ENCODE measurements at regions not wholly inside any gene's neighbourhood (a gene's known extent, or its start where the extent isn't known, plus 50 kb on each side); places are given as distances from the start of the nearest gene placed in this dataset.

DNA sequence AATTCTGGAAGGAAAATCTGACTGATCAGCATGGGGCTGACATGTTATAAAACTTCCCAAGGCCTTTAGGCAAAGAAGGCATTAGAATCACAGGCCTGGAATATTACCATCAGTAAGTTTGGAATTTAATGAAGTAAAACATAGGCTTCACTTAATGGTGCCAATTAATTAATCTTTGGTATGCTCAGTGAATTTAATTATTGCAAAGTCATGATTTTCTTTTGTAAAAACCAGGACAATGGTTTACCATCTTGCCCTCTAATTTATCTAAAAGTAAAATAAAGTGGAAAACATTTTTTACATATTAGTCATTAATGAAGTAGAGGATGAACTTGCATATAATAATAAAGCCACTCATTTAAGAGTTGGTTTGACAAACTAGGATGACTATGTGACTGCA is 220.3 kb downstream of the SEC23IP start:
- TF ChIP-seq POLR2AphosphoS5 (IDR thresholded peaks at IDR 0.05): no peak
- H3K9me3 ChIP-seq: no peaks in the 10 kb centered on the region
- H3K4me1 ChIP-seq: no peaks in the 10 kb centered on the region
- intact Hi-C loops (cut with DNase I; ENCODE audit: low total_unique reads): no loop called here
- in situ Hi-C loops (cut with MboI; ENCODE audit: low pct_ligation_motif_present in 1 of 4, low pct_unique_long_range_greater_than_20kb in 1 of 4, low sequenced_read_pairs in 3 of 4): no loop called here
- no peak for DNase-seq
- no peaks in the 10 kb centered on the region for H3K27me3 ChIP-seq
- no peak overlapping the region for H3K27ac ChIP-seq
- H3K36me3 ChIP-seq: no peaks in the 10 kb centered on the region
- H3K4me3 ChIP-seq: no peak overlapping the region

DNA sequence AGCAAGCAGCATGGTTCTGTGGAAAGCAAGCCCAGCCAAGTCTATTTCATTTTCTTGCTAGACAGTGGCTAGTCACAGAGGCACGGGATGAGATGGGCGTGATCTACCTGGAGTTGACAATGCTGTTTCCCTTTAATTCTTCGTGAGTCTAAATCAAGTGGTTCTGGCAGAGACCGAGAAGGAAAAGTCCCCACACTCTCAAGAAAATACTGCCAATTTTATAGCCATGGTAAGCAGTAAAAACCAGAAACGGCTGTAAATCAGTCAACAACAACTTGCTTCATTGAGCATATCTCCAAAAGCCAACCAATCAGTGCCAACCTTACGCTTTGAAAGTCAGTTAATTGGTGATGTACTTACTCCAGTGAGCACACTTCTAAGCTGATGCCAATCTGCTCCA is 223.4 kb downstream of the SEC23IP start:
- intact Hi-C loops (cut with DNase I; ENCODE audit: low total_unique reads) (no loop called here), in situ Hi-C loops (cut with MboI; ENCODE audit: low pct_ligation_motif_present in 1 of 4, low pct_unique_long_range_greater_than_20kb in 1 of 4, low sequenced_read_pairs in 3 of 4) (no loop called here)

DNA sequence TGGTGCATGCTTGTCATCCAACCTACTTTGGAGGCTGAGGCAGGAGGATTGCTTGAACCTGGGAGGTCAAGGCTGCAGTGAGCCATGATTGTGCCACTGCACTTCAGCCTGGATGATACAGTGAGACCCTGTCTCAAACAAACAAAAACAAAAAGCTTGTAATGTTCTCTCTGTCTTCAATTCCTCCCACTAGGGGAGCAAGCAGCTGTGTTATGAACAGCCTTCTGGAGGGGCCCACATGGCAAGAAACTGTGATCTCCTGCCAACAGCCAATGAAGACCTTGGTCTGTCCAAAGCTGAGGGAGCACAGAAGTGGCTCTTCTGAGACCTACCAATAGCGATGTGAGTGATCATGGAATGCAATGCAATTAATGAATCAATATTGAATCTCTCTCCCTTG is 229.2 kb downstream of the SEC23IP start:
- Histone ChIP-seq H3K27me3 (no peaks in the 10 kb centered on the region), H3K9me3 (no peaks in the 10 kb centered on the region), H3K4me3 (no peak overlapping the region), H3K4me1 (no peaks in the 10 kb centered on the region), H3K36me3 (no peaks in the 10 kb centered on the region), H3K27ac (no peak overlapping the region)
- 100% methylated on average over 1 of the region's 1 CpG; no CpG with 5 or more reads in 1 of the 2 donors for WGBS, 2 donors (ENCODE audit: low coverage in 1 of 2)
- intact Hi-C loops (cut with DNase I; ENCODE audit: low total_unique reads) (no loop called here), in situ Hi-C loops (cut with MboI; ENCODE audit: low pct_ligation_motif_present in 1 of 4, low pct_unique_long_range_greater_than_20kb in 1 of 4, low sequenced_read_pairs in 3 of 4) (no loop called here)
- TF ChIP-seq EP300 (IDR thresholded peaks at IDR 0.05; ENCODE audit: low read depth) (no peak), POLR2A (IDR thresholded peaks at IDR 0.05) (no peak), POLR2AphosphoS5 (IDR thresholded peaks at IDR 0.05) (no peak)
- TF ChIP-seq, protein P1, sequence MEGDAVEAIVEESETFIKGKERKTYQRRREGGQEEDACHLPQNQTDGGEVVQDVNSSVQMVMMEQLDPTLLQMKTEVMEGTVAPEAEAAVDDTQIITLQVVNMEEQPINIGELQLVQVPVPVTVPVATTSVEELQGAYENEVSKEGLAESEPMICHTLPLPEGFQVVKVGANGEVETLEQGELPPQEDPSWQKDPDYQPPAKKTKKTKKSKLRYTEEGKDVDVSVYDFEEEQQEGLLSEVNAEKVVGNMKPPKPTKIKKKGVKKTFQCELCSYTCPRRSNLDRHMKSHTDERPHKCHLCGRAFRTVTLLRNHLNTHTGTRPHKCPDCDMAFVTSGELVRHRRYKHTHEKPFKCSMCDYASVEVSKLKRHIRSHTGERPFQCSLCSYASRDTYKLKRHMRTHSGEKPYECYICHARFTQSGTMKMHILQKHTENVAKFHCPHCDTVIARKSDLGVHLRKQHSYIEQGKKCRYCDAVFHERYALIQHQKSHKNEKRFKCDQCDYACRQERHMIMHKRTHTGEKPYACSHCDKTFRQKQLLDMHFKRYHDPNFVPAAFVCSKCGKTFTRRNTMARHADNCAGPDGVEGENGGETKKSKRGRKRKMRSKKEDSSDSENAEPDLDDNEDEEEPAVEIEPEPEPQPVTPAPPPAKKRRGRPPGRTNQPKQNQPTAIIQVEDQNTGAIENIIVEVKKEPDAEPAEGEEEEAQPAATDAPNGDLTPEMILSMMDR (IDR thresholded peaks at IDR 0.05): no peak
- no peak for DNase-seq

More for the DNA sequence above, 223.4 kb downstream of the SEC23IP start:
- no peak overlapping the region for H3K4me3 ChIP-seq
- TF ChIP-seq, protein P1 (IDR thresholded peaks at IDR 0.05): no peak
- no peak for TF ChIP-seq POLR2AphosphoS5 (IDR thresholded peaks at IDR 0.05)
- no peak for TF ChIP-seq EP300 (IDR thresholded peaks at IDR 0.05; ENCODE audit: low read depth)
- no peak for TF ChIP-seq POLR2A (IDR thresholded peaks at IDR 0.05)
- H3K9me3 ChIP-seq: no peaks in the 10 kb centered on the region
- 19 to 27% methylated on average over 5 to 6 of the region's 6 CpGs for WGBS, 2 donors (ENCODE audit: low coverage in 1 of 2)
- no peaks in the 10 kb centered on the region for H3K27me3 ChIP-seq
- no peaks in the 10 kb centered on the region for H3K36me3 ChIP-seq
- H3K4me1 ChIP-seq: no peaks in the 10 kb centered on the region
- DNase-seq: no peak
- no peak overlapping the region for H3K27ac ChIP-seq

DNA sequence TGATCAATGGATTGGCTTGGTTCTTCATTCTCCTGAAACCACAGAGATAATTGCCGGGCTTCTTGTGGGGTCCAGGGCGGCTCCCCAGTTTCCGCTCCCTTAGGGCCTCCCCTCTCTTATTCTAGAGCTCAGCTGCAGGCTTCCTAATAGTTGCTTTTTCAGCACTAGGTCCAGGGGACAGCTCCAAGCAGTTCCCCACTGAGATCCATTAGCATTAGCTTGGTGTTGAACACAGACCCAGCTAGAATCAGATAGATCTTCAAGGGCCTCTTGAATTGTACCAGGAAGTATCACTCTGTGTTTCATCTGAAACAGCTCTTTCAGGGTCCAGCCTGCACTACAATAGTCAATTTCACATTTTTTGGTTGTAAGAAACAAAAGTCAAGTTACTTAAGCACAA is 238.7 kb downstream of the SEC23IP start:
- intact Hi-C loops (cut with DNase I; ENCODE audit: low total_unique reads): no loop called here
- DNase-seq: no peak
- Histone ChIP-seq H3K4me3 (no peak overlapping the region), H3K36me3 (no peaks in the 10 kb centered on the region), H3K27me3 (no peaks in the 10 kb centered on the region), H3K4me1 (no peaks in the 10 kb centered on the region), H3K27ac (no peak overlapping the region), H3K9me3 (no peaks in the 10 kb centered on the region)
- WGBS, 2 donors (ENCODE audit: low coverage in 1 of 2): 57 to 100% methylated on average over 1 to 3 of the region's 3 CpGs
- TF ChIP-seq POLR2AphosphoS5 (IDR thresholded peaks at IDR 0.05) (no peak), POLR2A (IDR thresholded peaks at IDR 0.05) (no peak), EP300 (IDR thresholded peaks at IDR 0.05; ENCODE audit: low read depth) (no peak)
- TF ChIP-seq, protein P1 (IDR thresholded peaks at IDR 0.05): no peak
- in situ Hi-C loops (cut with MboI; ENCODE audit: low pct_ligation_motif_present in 1 of 4, low pct_unique_long_range_greater_than_20kb in 1 of 4, low sequenced_read_pairs in 3 of 4): no loop called here

DNA sequence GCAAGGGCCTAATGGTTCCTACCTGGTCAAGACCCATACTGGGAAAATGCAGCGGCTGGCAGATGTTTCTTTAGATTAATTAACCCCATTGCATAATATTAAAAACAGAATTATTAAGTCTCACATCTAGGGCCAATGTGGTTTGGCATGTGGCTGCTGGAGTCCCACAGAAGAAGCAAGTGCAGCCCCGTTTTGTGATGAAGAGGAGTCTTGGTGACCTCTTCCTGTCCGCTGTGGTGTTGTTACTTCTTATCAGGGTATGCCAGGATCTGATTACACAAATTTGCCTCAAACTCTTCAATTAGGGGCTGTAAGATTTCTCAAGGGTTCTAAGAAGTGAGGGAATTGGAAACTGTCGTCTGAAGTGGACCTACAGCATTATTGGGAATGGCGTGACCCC is 240.3 kb downstream of the SEC23IP start:
- in situ Hi-C loops (cut with MboI; ENCODE audit: low pct_ligation_motif_present in 1 of 4, low pct_unique_long_range_greater_than_20kb in 1 of 4, low sequenced_read_pairs in 3 of 4) (no loop called here), intact Hi-C loops (cut with DNase I; ENCODE audit: low total_unique reads) (no loop called here)
- H3K27ac ChIP-seq: no peak overlapping the region
- DNase-seq: no peak
- WGBS, 2 donors (ENCODE audit: low coverage in 1 of 2): 74 to 84% methylated on average over 3 to 5 of the region's 5 CpGs
- no peaks in the 10 kb centered on the region for H3K4me1 ChIP-seq
- no peaks in the 10 kb centered on the region for H3K27me3 ChIP-seq
- H3K4me3 ChIP-seq: no peak overlapping the region
- no peaks in the 10 kb centered on the region for H3K36me3 ChIP-seq
- H3K9me3 ChIP-seq: no peaks in the 10 kb centered on the region
- TF ChIP-seq, protein P1 (IDR thresholded peaks at IDR 0.05): no peak
- TF ChIP-seq POLR2AphosphoS5 (IDR thresholded peaks at IDR 0.05): no peak
- no peak for TF ChIP-seq EP300 (IDR thresholded peaks at IDR 0.05; ENCODE audit: low read depth)
- TF ChIP-seq POLR2A (IDR thresholded peaks at IDR 0.05): no peak
